ENCODE measurements at regions not wholly inside any gene's neighbourhood (a gene's known extent, or its start where the extent isn't known, plus 50 kb on each side); places are given as distances from the start of the nearest gene placed in this dataset.

GRCh38 chr20:19940988-19941460, 76.1 kb upstream of the NAA20 start:
- Histone ChIP-seq H3K9me2 (ENCODE audit: insufficient read depth) (no peaks in the 10 kb centered on the region; the same call in 1 of the 2 replicates), H3F3A (replicated peaks; ENCODE audit: low read depth) (no peaks in the 10 kb centered on the region), H2AFZ (no peak overlapping the region), H3K79me2 (replicated peaks; ENCODE audit: insufficient read depth) (no peaks in the 10 kb centered on the region), H3K27me3 (ENCODE audit: insufficient read depth) (no peaks in the 10 kb centered on the region), H4K20me1 (replicated peaks; ENCODE audit: insufficient read depth) (no peaks in the 10 kb centered on the region), H3K4me2 (no peak overlapping the region), H3K4me1 (ENCODE audit: insufficient read depth) (no peaks in the 10 kb centered on the region), H3K36me3 (ENCODE audit: insufficient read depth) (no peaks in the 10 kb centered on the region), H3K27ac (ENCODE audit: low read depth) (no peak overlapping the region), H3K4me3 (no peak overlapping the region)
- Mint-ChIP-seq H3K27me3 (ENCODE audit: insufficient read depth, low read depth, poor library complexity) (no peaks in the 10 kb centered on the region), H3K4me1 (peaks cover 6% of the 10 kb centered on the region), H3K9me3 (no peaks in the 10 kb centered on the region), H3K36me3 (ENCODE audit: low read depth) (no peaks in the 10 kb centered on the region), H3K4me3 (no peak overlapping the region), H3K27ac (no peak overlapping the region)
- ATAC-seq, result no peak
- DNase-seq (ENCODE audit: low spot score), result no peak
- TF ChIP-seq EZH2 (IDR thresholded peaks at IDR 0.05; ENCODE audit: low read depth, unreplicated experiment), result no peak
- TF ChIP-seq ZNF114 (CRISPR knock-in tag; IDR thresholded peaks at IDR 0.05), result no peak
- no peak for TF ChIP-seq CTCF (conservative IDR thresholded peaks at IDR 0.05; ENCODE audit: low read depth in 2 of 2)
- TF ChIP-seq POLR2AphosphoS5 (IDR thresholded peaks at IDR 0.05; ENCODE audit: low read depth), result no peak
- TF ChIP-seq, protein P1, sequence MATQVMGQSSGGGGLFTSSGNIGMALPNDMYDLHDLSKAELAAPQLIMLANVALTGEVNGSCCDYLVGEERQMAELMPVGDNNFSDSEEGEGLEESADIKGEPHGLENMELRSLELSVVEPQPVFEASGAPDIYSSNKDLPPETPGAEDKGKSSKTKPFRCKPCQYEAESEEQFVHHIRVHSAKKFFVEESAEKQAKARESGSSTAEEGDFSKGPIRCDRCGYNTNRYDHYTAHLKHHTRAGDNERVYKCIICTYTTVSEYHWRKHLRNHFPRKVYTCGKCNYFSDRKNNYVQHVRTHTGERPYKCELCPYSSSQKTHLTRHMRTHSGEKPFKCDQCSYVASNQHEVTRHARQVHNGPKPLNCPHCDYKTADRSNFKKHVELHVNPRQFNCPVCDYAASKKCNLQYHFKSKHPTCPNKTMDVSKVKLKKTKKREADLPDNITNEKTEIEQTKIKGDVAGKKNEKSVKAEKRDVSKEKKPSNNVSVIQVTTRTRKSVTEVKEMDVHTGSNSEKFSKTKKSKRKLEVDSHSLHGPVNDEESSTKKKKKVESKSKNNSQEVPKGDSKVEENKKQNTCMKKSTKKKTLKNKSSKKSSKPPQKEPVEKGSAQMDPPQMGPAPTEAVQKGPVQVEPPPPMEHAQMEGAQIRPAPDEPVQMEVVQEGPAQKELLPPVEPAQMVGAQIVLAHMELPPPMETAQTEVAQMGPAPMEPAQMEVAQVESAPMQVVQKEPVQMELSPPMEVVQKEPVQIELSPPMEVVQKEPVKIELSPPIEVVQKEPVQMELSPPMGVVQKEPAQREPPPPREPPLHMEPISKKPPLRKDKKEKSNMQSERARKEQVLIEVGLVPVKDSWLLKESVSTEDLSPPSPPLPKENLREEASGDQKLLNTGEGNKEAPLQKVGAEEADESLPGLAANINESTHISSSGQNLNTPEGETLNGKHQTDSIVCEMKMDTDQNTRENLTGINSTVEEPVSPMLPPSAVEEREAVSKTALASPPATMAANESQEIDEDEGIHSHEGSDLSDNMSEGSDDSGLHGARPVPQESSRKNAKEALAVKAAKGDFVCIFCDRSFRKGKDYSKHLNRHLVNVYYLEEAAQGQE (IDR thresholded peaks at IDR 0.05; ENCODE audit: unreplicated experiment), result no peak
- TF ChIP-seq ZNF331 (CRISPR knock-in tag; IDR thresholded peaks at IDR 0.05; ENCODE audit: low read depth), result no peak
- TF ChIP-seq EZH2phosphoT487 (IDR thresholded peaks at IDR 0.05; ENCODE audit: unreplicated experiment), result no peak
- no peak for TF ChIP-seq JUNB (IDR thresholded peaks at IDR 0.05; ENCODE audit: unreplicated experiment)
- no peak for TF ChIP-seq CREB1 (CRISPR knock-in tag; IDR thresholded peaks at IDR 0.05; ENCODE audit: low read depth)
- TF ChIP-seq NANOG (IDR thresholded peaks at IDR 0.05; ENCODE audit: borderline replicate concordance), result no peak
- TF ChIP-seq, protein P2, sequence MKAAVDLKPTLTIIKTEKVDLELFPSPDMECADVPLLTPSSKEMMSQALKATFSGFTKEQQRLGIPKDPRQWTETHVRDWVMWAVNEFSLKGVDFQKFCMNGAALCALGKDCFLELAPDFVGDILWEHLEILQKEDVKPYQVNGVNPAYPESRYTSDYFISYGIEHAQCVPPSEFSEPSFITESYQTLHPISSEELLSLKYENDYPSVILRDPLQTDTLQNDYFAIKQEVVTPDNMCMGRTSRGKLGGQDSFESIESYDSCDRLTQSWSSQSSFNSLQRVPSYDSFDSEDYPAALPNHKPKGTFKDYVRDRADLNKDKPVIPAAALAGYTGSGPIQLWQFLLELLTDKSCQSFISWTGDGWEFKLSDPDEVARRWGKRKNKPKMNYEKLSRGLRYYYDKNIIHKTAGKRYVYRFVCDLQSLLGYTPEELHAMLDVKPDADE (IDR thresholded peaks at IDR 0.05), result no peak

Measured in GM23338 (cell line).